ENCODE measurements at regions not wholly inside any gene's neighbourhood (a gene's known extent, or its start where the extent isn't known, plus 50 kb on each side); places are given as distances from the start of the nearest gene placed in this dataset.

GRCh38 chr3:72661115-72661457, 187.2 kb downstream of the SHQ1 start:
- DNase-seq (ENCODE audit: low spot score) = peak; percentile 63
- no peaks in the 10 kb centered on the region for H3K9me3 ChIP-seq (ENCODE audit: low read depth)
- peaks cover 5% of the 10 kb centered on the region for H3K4me1 ChIP-seq (ENCODE audit: insufficient read depth)
- H3K36me3 ChIP-seq (replicated peaks; ENCODE audit: insufficient read depth, low read depth) = no peaks in the 10 kb centered on the region
- H3K4me3 ChIP-seq = no peak overlapping the region
- TF ChIP-seq EZH2 (IDR thresholded peaks at IDR 0.05; ENCODE audit: borderline replicate concordance) (no peak), CTCF (IDR thresholded peaks at IDR 0.05; ENCODE audit: poor library complexity) (no peak), EZH2phosphoT487 (IDR thresholded peaks at IDR 0.05; ENCODE audit: low read depth, severe bottlenecking, unreplicated experiment) (no peak)
- H2AFZ ChIP-seq = no peak overlapping the region
- H3K9me2 ChIP-seq (replicated peaks; ENCODE audit: insufficient read depth) = no peaks in the 10 kb centered on the region
- H3K27me3 ChIP-seq = no peaks in the 10 kb centered on the region
- no peaks in the 10 kb centered on the region for H3K79me2 ChIP-seq
- no peak overlapping the region for H3K4me2 ChIP-seq
- WGBS (ENCODE audit: low lambda C conversion rate, missing lambda C conversion rate) = 44% methylated on average over 2 of the region's 2 CpGs
- no peak overlapping the region for H3K27ac ChIP-seq
- no peaks in the 10 kb centered on the region for H4K20me1 ChIP-seq (ENCODE audit: insufficient read depth, poor library complexity, severe bottlenecking)

GRCh38 chr3:72660270-72661114, 187.8 kb downstream of the SHQ1 start:
- no peaks in the 10 kb centered on the region for H4K20me1 ChIP-seq (ENCODE audit: insufficient read depth, poor library complexity, severe bottlenecking)
- no peak for DNase-seq (ENCODE audit: low spot score)
- H3K27ac ChIP-seq = peak overlapping the region; percentile 56
- TF ChIP-seq EZH2phosphoT487 (IDR thresholded peaks at IDR 0.05; ENCODE audit: low read depth, severe bottlenecking, unreplicated experiment) (no peak), CTCF (IDR thresholded peaks at IDR 0.05; ENCODE audit: poor library complexity) (no peak), EZH2 (IDR thresholded peaks at IDR 0.05; ENCODE audit: borderline replicate concordance) (no peak)
- H3K4me1 ChIP-seq (ENCODE audit: insufficient read depth) = peaks cover 5% of the 10 kb centered on the region
- H3K36me3 ChIP-seq (replicated peaks; ENCODE audit: insufficient read depth, low read depth) = no peaks in the 10 kb centered on the region
- H2AFZ ChIP-seq = no peak overlapping the region
- H3K4me3 ChIP-seq = no peak overlapping the region
- no peaks in the 10 kb centered on the region for H3K79me2 ChIP-seq
- no peaks in the 10 kb centered on the region for H3K9me2 ChIP-seq (replicated peaks; ENCODE audit: insufficient read depth)
- WGBS (ENCODE audit: low lambda C conversion rate, missing lambda C conversion rate) = 84% methylated on average over 5 of the region's 5 CpGs
- H3K27me3 ChIP-seq = no peaks in the 10 kb centered on the region
- H3K4me2 ChIP-seq = no peak overlapping the region
- no peaks in the 10 kb centered on the region for H3K9me3 ChIP-seq (ENCODE audit: low read depth)

- H3K36me3 ChIP-seq (replicated peaks; ENCODE audit: insufficient read depth, low read depth) = no peaks in the 10 kb centered on the region
- no peak overlapping the region for H3K4me3 ChIP-seq
- DNase-seq (ENCODE audit: low spot score) = no peak
- no peak overlapping the region for H3K4me2 ChIP-seq
- no peaks in the 10 kb centered on the region for H3K27me3 ChIP-seq
- H3K79me2 ChIP-seq = no peaks in the 10 kb centered on the region
- no peak overlapping the region for H2AFZ ChIP-seq
- 81% methylated on average over 3 of the region's 3 CpGs for WGBS (ENCODE audit: low lambda C conversion rate, missing lambda C conversion rate)
- no peaks in the 10 kb centered on the region for H3K9me3 ChIP-seq (ENCODE audit: low read depth)
- peaks cover 8% of the 10 kb centered on the region for H3K4me1 ChIP-seq (ENCODE audit: insufficient read depth)
- TF ChIP-seq EZH2 (IDR thresholded peaks at IDR 0.05; ENCODE audit: borderline replicate concordance) = no peak
- no peak for TF ChIP-seq EZH2phosphoT487 (IDR thresholded peaks at IDR 0.05; ENCODE audit: low read depth, severe bottlenecking, unreplicated experiment)
- no peak for TF ChIP-seq CTCF (IDR thresholded peaks at IDR 0.05; ENCODE audit: poor library complexity)
- no peaks in the 10 kb centered on the region for H4K20me1 ChIP-seq (ENCODE audit: insufficient read depth, poor library complexity, severe bottlenecking)
- no peaks in the 10 kb centered on the region for H3K9me2 ChIP-seq (replicated peaks; ENCODE audit: insufficient read depth)
- no peak overlapping the region for H3K27ac ChIP-seq
These were observed 188.6 kb downstream of the SHQ1 start for GRCh38 chr3:72659596-72659995.

Data from hepatocyte (in vitro differentiated cells).